Karpas-422 (cell line): ENCODE measurements at regions not wholly inside any gene's neighbourhood (a gene's known extent, or its start where the extent isn't known, plus 50 kb on each side); places are given as distances from the start of the nearest gene placed in this dataset.

Experiments
- DNase-seq: peaks from one replicate; pipeline ENCODE4 v3.0.0-alpha.2; 2015
- H2AFZ ChIP-seq: fragments of 200-600 bp; sonication (generic); 2 replicates; pipeline ENCODE4 v1.6.1; 2014; ENCODE audit warnings: antibody characterized with exemption, low read length, mixed read lengths
- H3K27ac ChIP-seq: fragments of 200-600 bp; sonication (generic); 2 replicates; pipeline ENCODE4 v1.5.1; 2014; ENCODE audit warnings: mild to moderate bottlenecking, low read length, moderate library complexity
- H3K27me3 ChIP-seq: fragments of 200-600 bp; sonication (generic); 2 replicates; pipeline ENCODE4 v1.6.1; 2014; ENCODE audit warnings: low read length, mixed read lengths
- H3K36me3 ChIP-seq: fragments of 200-600 bp; sonication (generic); 2 replicates; pipeline ENCODE4 v1.6.1; 2014; ENCODE audit warnings: low read length, mixed read lengths; ENCODE audit not compliant: insufficient read depth
- H3K4me1 ChIP-seq: fragments of 200-600 bp; sonication (generic); 2 replicates; pipeline ENCODE4 v1.6.1; 2014; ENCODE audit warnings: mild to moderate bottlenecking, low read length, mixed read lengths
- H3K4me2 ChIP-seq: fragments of 200-600 bp; sonication (generic); 2 replicates; pipeline ENCODE4 v1.6.1; 2014; ENCODE audit warnings: low read length, low read depth, mild to moderate bottlenecking; ENCODE audit not compliant: poor library complexity, severe bottlenecking
- H3K4me3 ChIP-seq: fragments of 200-600 bp; sonication (generic); 2 replicates; pipeline ENCODE4 v1.5.1; 2014; ENCODE audit warnings: mild to moderate bottlenecking, antibody characterized with exemption, low read length, mixed read lengths
- H3K79me2 ChIP-seq: fragments of 200-600 bp; sonication (generic); 2 replicates; pipeline ENCODE4 v1.6.1; 2014; ENCODE audit warnings: mild to moderate bottlenecking, low read length, mixed read lengths
- H3K9ac ChIP-seq: fragments of 200-600 bp; sonication (generic); 2 replicates; pipeline ENCODE4 v1.6.0; 2014; ENCODE audit warnings: low read length
- H3K9me2 ChIP-seq: fragments of 200-600 bp; sonication (generic), shearing (Covaris generic); replicated peaks from 2 replicates; pipeline ENCODE4 v1.6.0; 2014; ENCODE audit warnings: mild to moderate bottlenecking, low read length, moderate library complexity; ENCODE audit not compliant: insufficient read depth
- H3K9me3 ChIP-seq: fragments of 300-700, 200-600 bp; sonication (generic); 2 replicates; pipeline ENCODE4 v1.6.1; 2014; ENCODE audit warnings: low read length, mixed read lengths
- H4K20me1 ChIP-seq: fragments of 200-600 bp; sonication (generic); 2 replicates; pipeline ENCODE4 v1.6.1; 2014; ENCODE audit warnings: mild to moderate bottlenecking, antibody characterized with exemption, low read length, low read depth; ENCODE audit not compliant: insufficient read depth

- Histone ChIP-seq H3K9ac (no peak overlapping the region), H3K79me2 (no peaks in the 10 kb centered on the region), H4K20me1 (no peaks in the 10 kb centered on the region), H3K4me1 (no peaks in the 10 kb centered on the region), H3K4me3 (no peak overlapping the region), H3K9me3 (0 out of 2 replicates have a peak, but pooled peaks cover 2% of the 10 kb centered on the region), H3K36me3 (no peaks in the 10 kb centered on the region), H3K9me2 (no peaks in the 10 kb centered on the region; the same call in 1 of the 2 replicates), H2AFZ (no peak overlapping the region), H3K27me3 (no peaks in the 10 kb centered on the region), H3K4me2 (no peak overlapping the region), H3K27ac (no peak overlapping the region)
- DNase-seq, result no peak
Measured at GRCh38 chr10:33722067-33722466, 387.6 kb upstream of the NRP1 start.

DNA sequence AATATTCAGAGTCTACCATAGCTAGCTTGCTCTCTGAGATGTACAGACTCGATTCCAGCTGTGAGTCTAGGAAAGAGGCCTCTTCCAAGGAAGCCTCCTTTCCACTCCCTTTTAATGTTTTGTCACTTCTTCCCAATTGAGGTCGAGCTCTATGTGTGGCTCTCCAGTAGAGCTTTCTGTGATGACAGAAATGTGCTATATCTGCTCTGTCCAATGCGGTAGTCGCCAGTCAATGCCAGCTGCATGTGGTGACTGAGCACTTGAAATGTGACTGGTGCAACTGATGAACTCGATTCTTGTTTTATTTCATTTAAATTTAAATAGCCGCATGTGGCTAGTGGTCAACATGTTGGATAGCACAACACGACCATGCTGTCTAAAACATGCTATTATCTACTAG, 387.0 kb upstream of the NRP1 start:
- Histone ChIP-seq H3K9me2 (no peaks in the 10 kb centered on the region; the same call in 1 of the 2 replicates), H3K79me2 (no peaks in the 10 kb centered on the region), H3K27ac (no peak overlapping the region), H3K36me3 (no peaks in the 10 kb centered on the region), H3K9me3 (0 out of 2 replicates have a peak, but pooled peaks cover 2% of the 10 kb centered on the region), H3K4me1 (no peaks in the 10 kb centered on the region), H2AFZ (no peak overlapping the region), H3K4me2 (no peak overlapping the region), H3K27me3 (no peaks in the 10 kb centered on the region), H4K20me1 (no peaks in the 10 kb centered on the region), H3K9ac (no peak overlapping the region), H3K4me3 (no peak overlapping the region)
- no peak for DNase-seq

- no peaks in the 10 kb centered on the region for H3K36me3 ChIP-seq
- no peak overlapping the region for H3K9ac ChIP-seq
Measured at GRCh38 chr10:33720161-33720560, 385.7 kb upstream of the NRP1 start.

DNA sequence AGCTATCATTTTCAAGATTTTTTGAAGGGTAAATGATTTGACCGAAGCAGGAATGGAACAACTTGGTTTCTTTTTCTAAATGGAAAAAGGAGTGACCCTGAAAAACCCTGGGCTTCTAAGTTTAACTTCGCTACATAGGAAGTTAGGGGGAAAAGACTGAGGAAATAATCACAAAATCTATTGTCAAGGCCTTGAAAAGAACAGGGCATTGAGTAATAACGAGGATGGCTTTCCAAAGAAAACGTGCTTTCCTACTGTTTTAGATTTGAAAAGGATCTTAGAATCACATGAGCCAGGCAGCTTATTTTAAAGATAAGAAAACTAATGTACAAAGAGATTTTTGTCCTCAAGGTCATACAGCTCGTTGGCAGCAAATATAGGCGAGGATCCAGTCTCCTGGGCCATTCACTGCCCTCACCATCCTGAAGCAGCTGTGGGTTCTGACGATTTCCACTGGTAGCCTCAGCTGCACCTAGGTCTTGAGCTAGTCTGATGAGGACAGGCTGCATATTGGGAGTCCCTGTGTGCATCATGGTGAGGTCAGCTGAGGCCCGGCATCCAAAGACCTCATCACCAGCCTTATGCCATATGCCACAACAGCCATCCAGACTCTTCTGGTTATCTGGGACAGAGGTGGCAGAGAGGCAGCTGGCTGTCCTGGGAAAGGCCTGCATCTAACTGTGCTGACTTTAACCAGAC, 384.7 kb upstream of the NRP1 start:
- no peak overlapping the region for H2AFZ ChIP-seq
- no peaks in the 10 kb centered on the region for H3K4me1 ChIP-seq
- no peaks in the 10 kb centered on the region for H3K27me3 ChIP-seq
- no peak overlapping the region for H3K4me3 ChIP-seq
- no peaks in the 10 kb centered on the region for H3K9me2 ChIP-seq
- no peaks in the 10 kb centered on the region for H3K79me2 ChIP-seq
- DNase-seq, result no peak
- H3K4me2 ChIP-seq, result no peak overlapping the region
- no peak overlapping the region for H3K27ac ChIP-seq
- no peak overlapping the region for H3K9ac ChIP-seq
- no peaks in the 10 kb centered on the region for H3K36me3 ChIP-seq
- no peaks in the 10 kb centered on the region for H4K20me1 ChIP-seq
- H3K9me3 ChIP-seq, result 0 out of 2 replicates have a peak, but pooled peaks cover 2% of the 10 kb centered on the region

More at GRCh38 chr10:33720161-33720560, 385.7 kb upstream of the NRP1 start:
- H2AFZ ChIP-seq, result no peak overlapping the region
- H3K4me3 ChIP-seq, result no peak overlapping the region
- no peaks in the 10 kb centered on the region for H3K4me1 ChIP-seq
- H3K27me3 ChIP-seq, result no peaks in the 10 kb centered on the region
- no peaks in the 10 kb centered on the region for H3K79me2 ChIP-seq
- no peak overlapping the region for H3K4me2 ChIP-seq
- H3K9me3 ChIP-seq, result 0 out of 2 replicates have a peak, but pooled peaks cover 2% of the 10 kb centered on the region
- H3K9me2 ChIP-seq, result no peaks in the 10 kb centered on the region; the same call in 1 of the 2 replicates
- no peaks in the 10 kb centered on the region for H4K20me1 ChIP-seq
- H3K27ac ChIP-seq, result no peak overlapping the region
- no peak for DNase-seq

DNA sequence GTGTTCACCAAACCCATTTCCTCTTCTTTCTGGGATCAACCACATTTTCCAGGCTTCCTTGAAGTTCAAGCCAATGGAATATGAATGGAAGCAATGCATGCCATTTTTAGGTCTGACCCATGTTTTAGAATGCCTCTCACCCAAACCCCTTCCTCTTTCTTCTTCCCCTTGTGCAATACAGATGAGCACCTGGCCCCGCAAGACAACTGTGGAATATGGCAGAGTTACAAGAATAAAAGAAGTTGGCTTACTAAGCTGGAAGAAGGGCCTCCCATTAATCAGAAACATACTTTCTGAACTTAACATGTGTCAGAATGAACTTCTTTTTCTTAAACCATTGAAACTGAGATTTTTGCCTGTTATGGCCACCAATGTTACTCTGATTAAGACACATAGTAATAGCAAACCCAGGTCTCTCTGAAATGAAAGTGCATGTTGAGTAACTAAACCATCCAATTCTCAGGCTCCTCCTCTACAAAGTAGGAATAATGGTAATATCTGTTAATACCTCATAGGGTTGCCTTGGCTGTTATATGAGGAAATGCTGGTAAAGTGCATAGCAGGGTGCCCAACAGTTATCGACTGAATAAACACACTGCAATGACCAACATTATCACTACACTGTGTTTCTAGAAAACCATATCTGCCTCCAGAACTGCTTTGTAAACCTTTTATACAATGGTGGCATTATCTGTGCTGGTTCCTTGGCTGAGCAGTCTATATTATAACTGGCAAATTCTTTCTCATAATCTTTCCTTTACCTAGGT, 382.2 kb upstream of the NRP1 start:
- Histone ChIP-seq H4K20me1 (no peaks in the 10 kb centered on the region), H3K36me3 (no peaks in the 10 kb centered on the region), H3K27me3 (no peaks in the 10 kb centered on the region), H3K4me3 (no peak overlapping the region), H3K4me1 (no peaks in the 10 kb centered on the region), H3K9me2 (no peaks in the 10 kb centered on the region), H3K27ac (no peak overlapping the region), H3K9me3 (0 out of 2 replicates have a peak, but pooled peaks cover 2% of the 10 kb centered on the region), H2AFZ (no peak overlapping the region), H3K79me2 (no peaks in the 10 kb centered on the region), H3K4me2 (no peak overlapping the region), H3K9ac (no peak overlapping the region)
- no peak for DNase-seq

DNA sequence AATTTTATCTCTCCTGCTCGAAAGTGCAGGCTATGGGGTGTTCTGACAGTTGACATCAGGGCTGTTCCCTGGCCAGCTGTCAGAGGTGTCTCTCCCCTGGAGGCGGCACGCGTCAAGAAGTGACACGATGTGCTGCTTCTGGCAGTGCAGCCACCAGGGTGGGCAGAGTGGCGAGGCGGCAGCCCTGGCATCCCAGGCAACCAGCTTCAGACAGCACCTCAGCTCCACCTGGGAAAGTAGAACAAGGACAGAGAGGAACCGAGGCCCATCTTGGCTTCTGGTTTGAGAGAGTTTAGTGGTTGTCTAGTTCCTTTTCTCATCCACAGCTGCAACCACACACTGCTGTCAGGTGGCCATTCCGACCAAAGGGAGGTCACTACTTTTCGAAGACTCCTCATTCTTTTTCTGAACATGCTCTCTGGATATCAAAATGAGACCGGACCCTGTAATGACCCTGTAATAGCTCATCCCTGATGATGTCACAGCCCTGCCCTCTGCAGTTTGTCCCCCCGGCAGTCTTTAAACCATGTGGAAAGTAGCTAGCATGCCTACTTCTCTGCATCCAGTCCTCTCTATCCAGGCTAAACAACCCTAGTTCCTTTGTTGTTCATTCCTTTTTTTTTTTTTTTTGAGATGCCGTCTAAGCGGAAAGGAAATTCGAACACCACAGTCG, 381.0 kb upstream of the NRP1 start:
- Histone ChIP-seq H2AFZ (no peak overlapping the region), H3K79me2 (no peaks in the 10 kb centered on the region), H3K27me3 (no peaks in the 10 kb centered on the region), H3K4me1 (no peaks in the 10 kb centered on the region), H3K4me3 (no peak overlapping the region), H3K9ac (no peak overlapping the region), H3K9me2 (no peaks in the 10 kb centered on the region), H3K4me2 (no peak overlapping the region), H3K9me3 (0 out of 2 replicates have a peak, but pooled peaks cover 2% of the 10 kb centered on the region), H4K20me1 (no peaks in the 10 kb centered on the region), H3K36me3 (no peaks in the 10 kb centered on the region), H3K27ac (no peak overlapping the region)
- no peak for DNase-seq

GRCh38 chr10:33712825-33713224, 378.4 kb upstream of the NRP1 start:
- no peak for DNase-seq
- Histone ChIP-seq H3K36me3 (no peaks in the 10 kb centered on the region), H2AFZ (no peak overlapping the region), H3K4me1 (no peaks in the 10 kb centered on the region), H3K9me3 (no peaks in the 10 kb centered on the region), H3K27ac (no peak overlapping the region), H3K4me2 (no peak overlapping the region), H3K27me3 (no peaks in the 10 kb centered on the region), H3K9ac (no peak overlapping the region), H4K20me1 (no peaks in the 10 kb centered on the region), H3K9me2 (no peaks in the 10 kb centered on the region), H3K79me2 (no peaks in the 10 kb centered on the region), H3K4me3 (no peak overlapping the region)

DNA sequence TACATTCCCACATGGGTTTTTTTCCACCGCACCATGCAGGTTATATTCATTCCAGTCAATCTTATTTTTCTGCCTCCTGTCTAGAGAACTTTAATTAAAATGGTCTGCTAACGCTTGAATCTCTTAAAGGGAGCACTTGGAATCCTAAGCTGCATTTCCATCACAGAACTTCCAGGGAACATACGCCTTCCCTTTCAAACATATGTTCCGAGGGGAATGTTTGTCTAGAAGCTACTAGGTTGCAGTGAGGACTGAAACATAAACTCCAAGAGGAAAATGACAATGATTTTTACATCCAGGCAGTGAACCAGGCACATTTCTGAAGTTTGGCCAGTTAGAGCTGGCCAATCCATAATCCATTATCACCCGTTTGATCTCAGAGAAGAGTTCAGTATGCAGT, 375.5 kb upstream of the NRP1 start:
- Histone ChIP-seq H3K9me2 (no peaks in the 10 kb centered on the region), H2AFZ (no peak overlapping the region), H3K36me3 (no peaks in the 10 kb centered on the region), H3K4me1 (no peaks in the 10 kb centered on the region), H3K4me2 (no peak overlapping the region), H3K4me3 (no peak overlapping the region), H3K79me2 (no peaks in the 10 kb centered on the region), H4K20me1 (no peaks in the 10 kb centered on the region), H3K27ac (no peak overlapping the region), H3K9ac (no peak overlapping the region), H3K9me3 (no peaks in the 10 kb centered on the region), H3K27me3 (no peaks in the 10 kb centered on the region)
- DNase-seq, result no peak
